ENCODE measurements at regions not wholly inside any gene's neighbourhood (a gene's known extent, or its start where the extent isn't known, plus 50 kb on each side); places are given as distances from the start of the nearest gene placed in this dataset.
"Not testable (repeated sequence)": the region's sequence is repeated elsewhere in the genome, so short reads cannot be mapped to it uniquely, and the experiment has no call there.

GRCh38 chr6:14997507-14997906 lies 248.4 kb upstream of the JARID2 start:
- DNase-seq (ENCODE audit: low read depth) = no peak

DNA sequence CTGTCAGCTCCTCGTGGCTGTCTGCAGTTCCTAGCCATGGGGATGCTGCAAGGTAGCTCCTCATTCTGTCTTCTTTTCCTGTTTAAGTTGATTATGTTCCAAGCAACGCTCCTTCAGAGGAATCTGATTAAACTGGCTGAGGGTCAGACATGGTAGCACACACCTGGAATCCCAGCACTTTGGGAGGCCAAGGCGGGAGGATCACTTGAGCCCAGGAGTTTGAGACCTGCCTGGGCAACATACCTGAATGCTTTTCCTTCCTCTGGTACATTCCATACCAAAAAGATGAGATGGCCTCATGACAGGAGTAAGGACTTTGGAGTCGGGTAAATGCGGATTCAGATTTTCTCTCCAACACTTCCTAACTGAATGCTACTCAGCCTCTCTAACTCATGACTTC lies 246.8 kb upstream of the JARID2 start:
- no peak for DNase-seq (ENCODE audit: low read depth)

- DNase-seq (ENCODE audit: low read depth) = peak; percentile 38
These were observed 244.5 kb upstream of the JARID2 start for GRCh38 chr6:15001326-15001910.

DNA sequence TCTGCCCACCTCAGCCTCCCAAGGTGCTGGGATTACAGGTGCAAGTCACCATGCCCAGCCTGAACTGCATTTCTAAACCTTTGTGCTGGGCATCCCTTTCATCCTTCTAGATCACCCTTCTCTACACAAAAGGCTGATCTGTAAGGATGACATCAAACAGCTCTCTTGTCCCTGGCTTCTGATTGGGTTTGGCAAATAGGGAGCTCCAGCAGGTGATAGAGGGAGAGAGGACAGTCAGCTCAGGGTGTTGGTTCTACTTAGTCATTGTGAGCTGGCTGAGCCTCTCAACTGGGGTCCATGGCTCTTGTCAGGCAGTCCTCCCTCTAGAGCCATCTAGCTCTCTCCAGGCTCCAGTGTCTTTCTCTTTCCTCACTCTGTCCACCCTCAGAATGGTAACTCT lies 237.6 kb upstream of the JARID2 start:
- no peak for DNase-seq (ENCODE audit: low read depth)

- DNase-seq (ENCODE audit: low read depth) = no peak
These were observed 230.9 kb upstream of the JARID2 start for GRCh38 chr6:15014958-15015357.

DNA sequence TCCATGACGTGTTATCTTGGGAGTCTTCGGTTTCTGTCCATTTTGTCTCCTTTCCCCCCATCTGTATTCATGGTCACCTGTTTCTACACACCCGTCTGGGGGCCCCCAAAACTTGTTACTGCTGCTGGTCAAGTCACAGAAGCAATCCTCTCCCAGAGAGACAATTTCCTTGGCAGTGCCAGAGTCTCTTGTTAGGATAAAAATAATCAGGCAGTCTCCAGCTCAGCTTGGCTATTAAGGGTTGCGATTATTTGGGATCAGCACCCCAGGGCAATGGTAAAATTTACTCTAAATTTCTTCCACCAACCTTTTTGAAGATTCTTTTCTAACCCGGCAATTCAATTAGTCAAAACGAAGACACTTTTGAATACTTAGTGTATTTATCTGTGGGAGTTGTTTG lies 229.1 kb upstream of the JARID2 start:
- DNase-seq (ENCODE audit: low read depth) = no peak

DNA sequence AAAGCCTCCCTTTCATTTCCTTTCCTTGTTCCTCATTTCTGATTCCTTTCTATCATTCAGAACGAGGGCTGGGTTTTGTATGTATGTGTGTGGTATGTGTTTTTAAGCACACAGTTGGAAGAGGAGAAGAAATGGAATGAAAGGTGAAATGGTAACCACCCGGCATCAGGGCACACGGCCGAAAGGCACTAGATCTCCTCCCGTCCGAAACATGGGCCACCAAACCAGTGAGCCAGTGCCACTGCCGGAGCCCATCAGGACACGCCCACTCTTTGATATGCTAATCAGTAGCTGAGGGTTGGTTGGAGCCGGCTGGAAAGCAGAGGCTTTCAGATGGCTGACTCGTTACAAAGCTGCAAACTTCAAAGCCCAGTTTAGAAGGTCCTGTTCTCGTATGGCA lies 228.6 kb upstream of the JARID2 start:
- no peak for DNase-seq (ENCODE audit: low read depth)

DNA sequence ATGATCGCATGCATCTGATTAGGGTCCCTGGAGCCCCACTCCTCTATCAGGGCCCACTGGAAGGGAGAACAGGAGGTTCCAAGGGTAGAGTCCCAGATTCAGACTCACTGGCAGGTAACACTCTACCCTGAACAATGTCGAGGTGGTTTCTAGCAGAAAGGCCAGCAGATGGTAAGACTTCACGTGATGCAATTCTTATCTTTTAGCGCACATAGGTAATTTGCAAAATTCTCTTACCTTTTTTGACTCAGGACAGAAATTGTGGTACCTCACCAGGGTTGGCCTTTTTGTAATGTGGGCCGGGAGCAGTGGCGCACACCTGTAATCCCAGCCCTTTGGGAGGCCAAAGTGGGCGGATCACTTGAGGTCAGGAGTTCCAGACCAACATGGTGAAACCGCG lies 228.1 kb upstream of the JARID2 start:
- DNase-seq (ENCODE audit: low read depth) = no peak

- no peak for DNase-seq (ENCODE audit: low read depth)
These were observed 225.6 kb upstream of the JARID2 start for GRCh38 chr6:15020119-15020770.

DNA sequence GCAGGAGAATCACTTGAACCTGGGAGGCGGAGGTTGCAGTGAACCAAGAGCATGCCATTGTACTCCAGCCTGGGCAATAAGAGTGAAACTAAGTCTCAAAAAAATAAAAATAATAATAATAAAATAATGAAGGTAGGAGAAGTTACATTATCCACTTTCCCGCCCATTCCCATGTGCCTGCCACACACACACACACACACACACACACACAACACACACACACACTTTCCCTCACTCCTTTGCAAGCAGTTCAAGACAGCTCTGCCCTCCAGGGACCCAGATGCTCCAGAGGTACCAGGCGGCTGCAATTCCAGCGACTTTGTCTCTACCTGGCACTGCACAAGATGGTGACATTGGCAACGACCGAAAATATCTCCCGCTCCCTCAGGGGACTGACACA lies 224.8 kb upstream of the JARID2 start:
- no peak for DNase-seq (ENCODE audit: low read depth)

DNA sequence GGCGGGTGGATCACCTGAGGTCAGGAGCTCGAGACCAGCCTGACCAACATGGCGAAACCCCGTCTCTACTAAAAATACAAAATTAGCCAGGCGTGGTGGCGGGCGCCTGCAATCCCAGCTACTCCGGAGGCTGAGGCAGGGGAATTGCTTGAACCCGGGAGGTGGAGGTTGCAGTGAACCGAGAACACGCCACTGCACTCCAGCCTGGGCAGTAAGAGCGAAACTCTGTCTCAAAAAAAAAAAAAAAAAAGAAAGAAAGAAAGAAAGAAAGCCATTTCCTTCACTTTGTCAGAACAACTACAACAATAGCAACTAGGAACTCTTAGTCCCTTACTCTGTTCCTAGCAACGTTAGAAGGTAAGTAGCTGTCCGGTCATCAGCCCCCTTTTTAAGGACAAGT lies 222.9 kb upstream of the JARID2 start:
- not testable (repeated sequence) for DNase-seq (ENCODE audit: low read depth)

GRCh38 chr6:15023448-15023847 lies 222.4 kb upstream of the JARID2 start:
- DNase-seq (ENCODE audit: low read depth) = no peak

- DNase-seq (ENCODE audit: low read depth) = no peak
These were observed 220.4 kb upstream of the JARID2 start for GRCh38 chr6:15025446-15025845.

GRCh38 chr6:15026832-15027231 lies 219.0 kb upstream of the JARID2 start:
- DNase-seq (ENCODE audit: low read depth) = no peak

DNA sequence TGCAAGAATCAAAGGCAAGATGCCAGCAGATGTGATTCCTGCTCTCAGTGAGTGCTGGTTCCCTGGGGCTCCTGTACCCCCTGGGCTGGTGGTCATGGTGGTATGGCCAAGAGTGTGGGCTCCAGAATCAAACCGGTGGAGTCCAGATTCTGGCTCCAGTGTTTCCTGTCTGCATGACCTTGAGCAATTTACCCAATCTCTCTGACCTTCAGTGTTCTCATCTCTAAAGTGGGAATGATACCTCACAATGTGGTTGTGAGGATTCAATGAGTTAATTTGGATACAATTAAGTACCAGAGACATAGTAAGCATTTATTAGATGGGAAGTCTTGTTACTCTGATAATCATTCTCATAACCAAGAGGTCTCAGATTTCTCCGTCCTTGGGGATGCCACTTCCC lies 218.4 kb upstream of the JARID2 start:
- no peak for DNase-seq (ENCODE audit: low read depth)

- DNase-seq (ENCODE audit: low read depth) = no peak
These were observed 213.9 kb upstream of the JARID2 start for GRCh38 chr6:15032015-15032414.

DNA sequence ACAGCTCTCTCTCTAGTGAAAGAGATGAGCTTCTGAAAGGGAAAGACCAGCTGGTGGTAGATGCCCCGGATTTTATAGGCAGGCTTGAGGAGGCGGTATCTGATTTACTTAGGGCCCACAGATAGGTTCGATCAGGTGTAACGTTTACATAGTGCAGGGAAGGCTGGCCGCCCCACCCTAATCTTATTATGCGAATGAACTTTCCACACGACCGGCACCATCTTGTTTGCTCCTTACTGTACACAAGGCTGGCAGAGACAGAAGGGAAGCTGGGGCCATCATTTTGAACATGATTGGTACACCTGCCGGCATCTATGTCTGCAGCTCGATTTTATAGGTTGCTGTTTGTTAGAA lies 212.0 kb upstream of the JARID2 start:
- no peak for DNase-seq (ENCODE audit: low read depth)

DNA sequence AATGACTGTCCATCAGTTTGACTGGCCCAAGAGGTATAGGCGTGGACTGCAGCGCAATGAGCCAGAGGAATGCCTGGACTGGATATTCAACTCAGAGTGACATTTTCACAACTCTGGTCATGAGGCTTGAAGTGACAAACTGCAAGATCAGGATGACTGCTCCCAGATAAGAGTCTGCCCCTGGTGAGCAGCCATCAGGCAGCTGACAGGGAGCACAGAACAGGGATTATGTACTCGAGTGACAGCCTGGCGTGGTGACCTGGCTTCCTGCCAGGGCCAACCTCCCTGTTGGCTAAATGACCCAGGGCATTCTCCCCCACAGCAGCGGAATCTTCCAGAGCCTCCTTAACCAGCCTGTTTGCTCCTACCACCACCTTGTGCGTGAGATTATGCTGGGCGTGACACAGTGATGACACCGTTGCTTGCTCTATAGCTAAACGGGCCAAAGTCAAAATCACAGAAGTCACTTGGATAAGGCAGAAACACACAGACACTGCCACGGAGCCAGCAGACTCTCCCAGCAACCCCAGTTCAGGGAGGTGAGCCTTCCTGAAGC lies 209.1 kb upstream of the JARID2 start:
- DNase-seq (ENCODE audit: low read depth) = no peak

DNA sequence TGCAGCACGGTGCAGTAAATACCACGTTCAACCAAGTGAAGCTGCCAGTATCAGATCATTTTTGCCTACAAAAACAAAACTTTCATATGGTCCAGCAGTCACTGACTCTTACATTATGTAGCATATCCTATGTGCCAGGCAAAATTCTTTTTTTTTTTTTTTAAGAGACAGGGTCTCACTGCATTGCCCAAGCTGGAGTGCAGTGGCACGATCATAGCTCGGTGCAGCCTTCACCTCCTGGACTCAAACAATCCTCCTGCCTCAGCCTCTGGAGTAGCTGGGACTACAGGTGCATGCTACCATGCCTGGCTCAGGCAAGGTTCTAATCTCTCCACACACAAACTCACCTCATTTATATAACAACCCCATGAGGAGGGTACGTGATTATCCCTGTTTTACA lies 208.6 kb upstream of the JARID2 start:
- DNase-seq (ENCODE audit: low read depth) = no peak

GRCh38 chr6:15038013-15038791 lies 207.7 kb upstream of the JARID2 start:
- no peak for DNase-seq (ENCODE audit: low read depth)

DNA sequence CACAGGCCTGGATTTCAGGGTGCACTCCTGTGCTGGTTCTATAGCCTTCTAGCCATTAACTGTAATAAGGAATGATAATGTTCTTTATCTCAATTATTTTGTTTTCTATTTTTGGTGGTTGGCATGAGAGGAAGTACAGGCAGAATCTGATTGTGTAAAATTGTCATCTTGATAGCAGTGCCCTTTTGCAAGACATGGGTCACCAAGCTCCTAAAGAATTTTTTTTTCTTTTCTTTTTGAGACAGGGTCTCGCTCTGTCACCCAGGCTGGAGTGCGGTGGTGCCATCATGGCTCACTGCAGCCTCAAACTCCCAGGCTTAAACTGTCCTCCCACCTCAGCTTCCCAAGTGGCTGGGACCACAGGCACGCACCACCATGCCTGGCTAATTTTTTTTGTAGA lies 206.7 kb upstream of the JARID2 start:
- DNase-seq (ENCODE audit: low read depth) = no peak

GRCh38 chr6:15042938-15043337 lies 202.9 kb upstream of the JARID2 start:
- no peak for DNase-seq (ENCODE audit: low read depth)

DNA sequence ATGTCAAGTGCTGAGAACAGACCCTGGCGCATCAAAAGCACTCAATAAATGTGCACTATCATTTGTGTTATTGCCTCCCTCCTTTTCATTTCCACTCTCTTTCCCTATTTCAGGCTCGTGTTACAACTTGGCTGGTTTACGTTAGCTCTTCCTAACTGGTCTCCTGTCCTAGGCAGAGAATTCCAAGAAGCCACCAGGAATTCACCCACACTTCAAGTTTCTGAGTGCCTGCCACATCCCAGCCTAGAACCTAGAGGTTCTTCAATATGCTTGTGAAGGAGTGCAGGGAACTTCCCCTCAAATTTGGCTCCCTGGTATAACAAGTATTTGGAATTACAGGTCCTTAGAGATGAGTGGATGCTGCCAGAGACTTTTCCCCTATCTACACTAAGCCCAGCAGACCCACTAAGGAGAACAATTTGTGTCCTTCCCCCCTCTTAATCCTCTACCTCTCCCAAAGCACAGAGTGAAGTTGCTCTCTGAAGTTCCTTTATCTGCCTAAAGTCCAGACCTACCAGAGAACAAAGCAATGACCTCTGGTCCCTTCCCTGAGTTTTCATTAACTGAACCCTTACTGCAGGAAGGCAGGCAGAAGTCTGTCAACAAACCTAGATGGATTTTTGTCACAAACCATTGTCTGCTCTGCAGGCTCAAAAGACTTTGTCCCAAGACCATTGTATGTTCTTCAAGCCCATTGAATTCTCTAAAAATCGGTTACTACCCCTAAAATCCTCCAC lies 201.6 kb upstream of the JARID2 start:
- DNase-seq (ENCODE audit: low read depth) = no peak
